Nephron progenitor cell (in vitro differentiated cells): ENCODE measurements at regions not wholly inside any gene's neighbourhood (a gene's known extent, or its start where the extent isn't known, plus 50 kb on each side); places are given as distances from the start of the nearest gene placed in this dataset.

Experiments used
- DNase-seq: peaks from one replicate; pipeline ENCODE4 v3.0.0; 2021
- H3K27ac Mint-ChIP-seq: 2 replicates; pipeline ENCODE4 v1.8.0; 2021; ENCODE audit warnings: mild to moderate bottlenecking, moderate library complexity, mixed read lengths
- H3K27me3 Mint-ChIP-seq: 2 replicates; pipeline ENCODE4 v1.8.0; 2021; ENCODE audit warnings: mild to moderate bottlenecking, low read depth, mixed read lengths; ENCODE audit not compliant: poor library complexity
- H3K36me3 Mint-ChIP-seq: 2 replicates; pipeline ENCODE4 v1.8.0; 2021; ENCODE audit warnings: low read depth, mixed read lengths
- H3K4me1 Mint-ChIP-seq: 2 replicates; pipeline ENCODE4 v1.8.0; 2021; ENCODE audit warnings: mixed read lengths
- H3K4me3 Mint-ChIP-seq: 2 replicates; pipeline ENCODE4 v1.8.0; 2021; ENCODE audit warnings: mild to moderate bottlenecking, moderate library complexity, mixed read lengths
- H3K9me3 Mint-ChIP-seq: 2 replicates; pipeline ENCODE4 v1.8.0; 2021; ENCODE audit warnings: mild to moderate bottlenecking, moderate library complexity, mixed read lengths
- CTCF ChIP-seq: fragments of 200-600 bp; sonication (generic); IDR thresholded peaks from 2 replicates; pipeline ENCODE4 v1.5.0; 2021; ENCODE audit warnings: antibody characterized with exemption

- Mint-ChIP-seq H3K9me3 (no peaks in the 10 kb centered on the region), H3K4me3 (no peak overlapping the region), H3K27me3 (peaks cover 7% of the 10 kb centered on the region), H3K4me1 (no peaks in the 10 kb centered on the region), H3K36me3 (no peaks in the 10 kb centered on the region), H3K27ac (no peak overlapping the region)
- TF ChIP-seq CTCF: no peak
- no peak for DNase-seq
Measured at GRCh38 chr16:52957199-52957598, 95.5 kb downstream of the CHD9NB start.

GRCh38 chr16:52956044-52956443 is 96.7 kb downstream of the CHD9NB start:
- peaks cover 7% of the 10 kb centered on the region for H3K27me3 Mint-ChIP-seq
- no peak for DNase-seq
- no peak overlapping the region for H3K4me3 Mint-ChIP-seq
- H3K36me3 Mint-ChIP-seq: no peaks in the 10 kb centered on the region
- TF ChIP-seq CTCF: no peak
- no peaks in the 10 kb centered on the region for H3K4me1 Mint-ChIP-seq
- H3K27ac Mint-ChIP-seq: no peak overlapping the region
- no peaks in the 10 kb centered on the region for H3K9me3 Mint-ChIP-seq

DNA sequence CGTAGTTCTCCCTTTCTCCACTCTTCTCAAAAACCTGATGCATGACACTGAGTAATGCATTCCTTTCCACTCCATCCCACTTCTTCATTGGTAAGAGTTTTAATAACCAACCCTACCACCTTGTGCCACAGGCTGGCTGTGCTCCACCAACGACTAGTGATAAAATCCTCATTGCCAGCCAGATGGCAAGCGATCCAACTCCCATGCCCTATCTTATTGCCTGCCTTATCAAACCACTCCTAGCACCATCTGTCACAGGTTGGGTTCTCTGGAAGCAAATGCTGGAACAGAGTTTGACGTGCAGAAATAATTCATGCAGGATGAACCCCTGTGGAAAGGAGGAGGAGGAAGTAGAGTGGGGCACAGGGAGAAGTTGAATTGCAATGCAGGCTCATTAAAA is 99.5 kb downstream of the CHD9NB start:
- H3K9me3 Mint-ChIP-seq: no peaks in the 10 kb centered on the region
- TF ChIP-seq CTCF: no peak
- no peak overlapping the region for H3K4me3 Mint-ChIP-seq
- DNase-seq: no peak
- no peak overlapping the region for H3K27ac Mint-ChIP-seq
- no peaks in the 10 kb centered on the region for H3K36me3 Mint-ChIP-seq
- H3K27me3 Mint-ChIP-seq: no peaks in the 10 kb centered on the region
- H3K4me1 Mint-ChIP-seq: no peaks in the 10 kb centered on the region

GRCh38 chr16:52948946-52949345 is 103.8 kb downstream of the CHD9NB start:
- no peaks in the 10 kb centered on the region for H3K36me3 Mint-ChIP-seq
- no peak overlapping the region for H3K27ac Mint-ChIP-seq
- no peak for TF ChIP-seq CTCF
- H3K27me3 Mint-ChIP-seq: no peaks in the 10 kb centered on the region
- peaks cover 3% of the 10 kb centered on the region for H3K9me3 Mint-ChIP-seq
- DNase-seq: no peak
- H3K4me1 Mint-ChIP-seq: no peaks in the 10 kb centered on the region
- H3K4me3 Mint-ChIP-seq: no peak overlapping the region

- DNase-seq: no peak
- no peaks in the 10 kb centered on the region for H3K4me1 Mint-ChIP-seq
- H3K27me3 Mint-ChIP-seq: peaks cover 6% of the 10 kb centered on the region
- no peaks in the 10 kb centered on the region for H3K36me3 Mint-ChIP-seq
- TF ChIP-seq CTCF: no peak
- peaks cover 4% of the 10 kb centered on the region for H3K9me3 Mint-ChIP-seq
- no peak overlapping the region for H3K27ac Mint-ChIP-seq
- H3K4me3 Mint-ChIP-seq: no peak overlapping the region
Measured at GRCh38 chr16:52932321-52932720, 120.4 kb downstream of the CHD9NB start.

GRCh38 chr16:52929478-52930400 is 123.0 kb downstream of the CHD9NB start:
- no peaks in the 10 kb centered on the region for H3K4me1 Mint-ChIP-seq
- H3K27ac Mint-ChIP-seq: no peak overlapping the region
- H3K27me3 Mint-ChIP-seq: no peaks in the 10 kb centered on the region
- DNase-seq: no peak
- H3K4me3 Mint-ChIP-seq: no peak overlapping the region
- no peak for TF ChIP-seq CTCF
- peaks cover 4% of the 10 kb centered on the region for H3K9me3 Mint-ChIP-seq
- no peaks in the 10 kb centered on the region for H3K36me3 Mint-ChIP-seq
